ENCODE measurements at regions not wholly inside any gene's neighbourhood (a gene's known extent, or its start where the extent isn't known, plus 50 kb on each side); places are given as distances from the start of the nearest gene placed in this dataset.

DNA sequence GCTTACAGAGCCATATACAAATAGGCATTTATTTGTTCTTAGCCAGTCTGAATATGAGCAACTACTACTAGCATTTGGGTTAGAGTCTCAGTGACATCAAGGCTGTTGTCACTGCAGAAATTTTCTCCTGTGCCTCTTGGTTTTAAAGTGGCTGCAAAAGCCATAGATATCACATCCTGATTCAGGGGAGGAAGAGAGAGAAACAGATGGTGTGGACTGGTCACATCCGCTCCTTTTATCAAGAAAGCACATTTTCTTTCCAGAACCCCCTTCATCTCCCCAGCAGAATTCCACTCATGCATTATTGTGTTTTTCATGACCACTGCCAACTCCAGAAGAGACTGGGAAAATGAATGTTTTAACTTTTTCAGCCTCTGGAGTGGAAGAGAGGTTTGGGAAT is 69.8 kb downstream of the PTTG1 start:
- TF ChIP-seq ZNF274 (IDR thresholded peaks at IDR 0.05; ENCODE audit: low read depth, low read length) (no peak), SUZ12 (IDR thresholded peaks at IDR 0.05; ENCODE audit: extremely low read depth, insufficient read depth, insufficient read length) (no peak)

All from NT2/D1 (cell line).